ENCODE measurements at regions not wholly inside any gene's neighbourhood (a gene's known extent, or its start where the extent isn't known, plus 50 kb on each side); places are given as distances from the start of the nearest gene placed in this dataset.

DNA sequence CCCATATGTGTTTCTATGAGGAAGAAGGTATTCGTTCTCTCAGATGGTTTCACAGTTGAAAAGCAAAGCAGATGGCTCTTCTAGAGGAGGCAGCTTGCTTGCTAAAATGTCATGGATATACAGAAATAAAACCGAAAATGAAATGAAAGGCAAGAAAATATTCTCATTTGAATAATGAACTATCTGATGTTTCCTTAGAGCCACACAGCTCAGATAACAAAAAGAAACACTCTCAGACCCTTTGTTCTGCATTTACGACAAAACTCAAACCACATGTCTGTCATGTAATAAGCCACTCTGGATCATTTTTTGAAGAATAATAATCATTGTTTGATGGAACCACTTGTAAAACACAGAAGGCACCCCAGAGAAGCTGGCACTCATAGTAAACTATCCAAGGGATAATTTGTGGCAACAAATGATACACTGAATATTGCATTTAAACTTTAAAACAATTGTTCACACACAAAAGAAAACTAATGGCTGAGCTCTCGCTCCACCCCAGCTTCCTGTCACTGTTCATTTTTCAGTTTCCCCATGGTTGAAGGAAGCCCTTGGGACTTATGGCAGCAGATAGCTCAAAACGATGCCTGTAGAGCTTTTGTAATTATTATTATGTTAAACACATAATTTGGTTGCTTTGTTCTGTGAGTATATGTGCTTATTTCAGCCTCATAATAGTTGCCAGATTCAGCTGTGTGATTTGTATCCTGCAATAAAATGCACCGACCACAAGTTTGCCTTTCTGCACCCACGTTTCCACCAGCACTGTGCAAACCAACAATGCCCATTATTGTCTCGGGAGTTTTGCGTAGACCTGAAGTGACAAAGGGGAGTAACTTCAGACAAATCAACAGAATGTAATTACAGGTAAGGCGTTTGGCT is 256.0 kb downstream of the TMEM167A start:
- no peak overlapping the region for H3K4me3 ChIP-seq (ENCODE audit: low read depth, low read length)
- no peaks in the 10 kb centered on the region for H3K27me3 ChIP-seq (ENCODE audit: insufficient read depth, low read depth, severe bottlenecking)
- H3K36me3 ChIP-seq = no peaks in the 10 kb centered on the region
- no peaks in the 10 kb centered on the region for H3K9me3 ChIP-seq (ENCODE audit: severe bottlenecking)
- DNase-seq = no peak
- TF ChIP-seq CTCF (IDR thresholded peaks at IDR 0.05; ENCODE audit: low read depth, low read length) = no peak
- H3K27ac ChIP-seq = no peak overlapping the region

- no peak for TF ChIP-seq CTCF (IDR thresholded peaks at IDR 0.05; ENCODE audit: low read depth, low read length)
- Histone ChIP-seq H3K9me3 (ENCODE audit: severe bottlenecking) (no peaks in the 10 kb centered on the region), H3K36me3 (no peaks in the 10 kb centered on the region), H3K27me3 (ENCODE audit: insufficient read depth, low read depth, severe bottlenecking) (no peaks in the 10 kb centered on the region), H3K27ac (no peak overlapping the region), H3K4me3 (ENCODE audit: low read depth, low read length) (no peak overlapping the region)
- DNase-seq = no peak
Observed at GRCh38 chr5:82820188-82820587, 257.0 kb downstream of the TMEM167A start.

- no peak for DNase-seq
- no peak overlapping the region for H3K4me3 ChIP-seq (ENCODE audit: low read depth, low read length)
- no peaks in the 10 kb centered on the region for H3K27me3 ChIP-seq (ENCODE audit: insufficient read depth, low read depth, severe bottlenecking)
- TF ChIP-seq CTCF (IDR thresholded peaks at IDR 0.05; ENCODE audit: low read depth, low read length) = no peak
- no peaks in the 10 kb centered on the region for H3K36me3 ChIP-seq
- H3K27ac ChIP-seq = no peak overlapping the region
- H3K9me3 ChIP-seq (ENCODE audit: severe bottlenecking) = no peaks in the 10 kb centered on the region
Observed at GRCh38 chr5:82817897-82818676, 259.1 kb downstream of the TMEM167A start.

- no peak for DNase-seq
- no peak for TF ChIP-seq CTCF (IDR thresholded peaks at IDR 0.05; ENCODE audit: low read depth, low read length)
- Histone ChIP-seq H3K36me3 (no peaks in the 10 kb centered on the region), H3K27me3 (ENCODE audit: insufficient read depth, low read depth, severe bottlenecking) (no peaks in the 10 kb centered on the region), H3K4me3 (ENCODE audit: low read depth, low read length) (no peak overlapping the region), H3K9me3 (ENCODE audit: severe bottlenecking) (no peaks in the 10 kb centered on the region), H3K27ac (no peak overlapping the region)
Observed at GRCh38 chr5:82816926-82817325, 260.3 kb downstream of the TMEM167A start.

- no peak for DNase-seq
- H3K36me3 ChIP-seq = no peaks in the 10 kb centered on the region
- no peaks in the 10 kb centered on the region for H3K27me3 ChIP-seq (ENCODE audit: insufficient read depth, low read depth, severe bottlenecking)
- H3K4me3 ChIP-seq (ENCODE audit: low read depth, low read length) = no peak overlapping the region
- H3K9me3 ChIP-seq (ENCODE audit: severe bottlenecking) = no peaks in the 10 kb centered on the region
- no peak for TF ChIP-seq CTCF (IDR thresholded peaks at IDR 0.05; ENCODE audit: low read depth, low read length)
- no peak overlapping the region for H3K27ac ChIP-seq
Observed at GRCh38 chr5:82815871-82816270, 261.3 kb downstream of the TMEM167A start.

All from WERI-Rb-1 (cell line).